ENCODE measurements at regions not wholly inside any gene's neighbourhood (a gene's known extent, or its start where the extent isn't known, plus 50 kb on each side); places are given as distances from the start of the nearest gene placed in this dataset.

DNA sequence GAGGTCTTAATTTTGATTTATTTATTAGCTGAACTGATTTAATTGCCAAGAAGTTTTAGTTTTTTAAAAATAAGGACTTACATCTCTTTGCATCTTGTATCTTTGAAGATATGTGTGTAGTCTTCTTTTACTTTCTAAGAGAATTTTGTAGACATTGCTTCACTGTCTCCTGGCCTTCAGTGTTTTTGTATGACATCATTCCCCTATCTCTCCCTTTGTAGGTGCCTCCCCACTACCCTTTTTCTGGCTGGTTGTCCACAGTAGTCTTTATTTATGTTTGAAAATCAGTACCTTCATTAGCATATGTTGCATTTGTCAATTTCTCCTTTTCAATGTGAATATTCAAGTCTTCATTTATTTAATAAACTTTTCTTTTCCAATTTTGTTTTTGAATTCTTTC, 64.1 kb upstream of the RAB18 start:
- TF ChIP-seq, protein P1, sequence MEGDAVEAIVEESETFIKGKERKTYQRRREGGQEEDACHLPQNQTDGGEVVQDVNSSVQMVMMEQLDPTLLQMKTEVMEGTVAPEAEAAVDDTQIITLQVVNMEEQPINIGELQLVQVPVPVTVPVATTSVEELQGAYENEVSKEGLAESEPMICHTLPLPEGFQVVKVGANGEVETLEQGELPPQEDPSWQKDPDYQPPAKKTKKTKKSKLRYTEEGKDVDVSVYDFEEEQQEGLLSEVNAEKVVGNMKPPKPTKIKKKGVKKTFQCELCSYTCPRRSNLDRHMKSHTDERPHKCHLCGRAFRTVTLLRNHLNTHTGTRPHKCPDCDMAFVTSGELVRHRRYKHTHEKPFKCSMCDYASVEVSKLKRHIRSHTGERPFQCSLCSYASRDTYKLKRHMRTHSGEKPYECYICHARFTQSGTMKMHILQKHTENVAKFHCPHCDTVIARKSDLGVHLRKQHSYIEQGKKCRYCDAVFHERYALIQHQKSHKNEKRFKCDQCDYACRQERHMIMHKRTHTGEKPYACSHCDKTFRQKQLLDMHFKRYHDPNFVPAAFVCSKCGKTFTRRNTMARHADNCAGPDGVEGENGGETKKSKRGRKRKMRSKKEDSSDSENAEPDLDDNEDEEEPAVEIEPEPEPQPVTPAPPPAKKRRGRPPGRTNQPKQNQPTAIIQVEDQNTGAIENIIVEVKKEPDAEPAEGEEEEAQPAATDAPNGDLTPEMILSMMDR (IDR thresholded peaks at IDR 0.05) = no peak
- no peak for TF ChIP-seq POLR2A (IDR thresholded peaks at IDR 0.05)
